ENCODE measurements at regions not wholly inside any gene's neighbourhood (a gene's known extent, or its start where the extent isn't known, plus 50 kb on each side); places are given as distances from the start of the nearest gene placed in this dataset.
A peak's percentile ranks its signal among the peaks of the same experiment; 100 is the strongest.

- Histone ChIP-seq H3K27me3 (no peaks in the 10 kb centered on the region), H3K27ac (no peak overlapping the region), H3K36me3 (no peaks in the 10 kb centered on the region), H3K4me3 (no peak overlapping the region), H3K4me1 (no peaks in the 10 kb centered on the region), H3K9me3 (no peaks in the 10 kb centered on the region)
- intact Hi-C loops (cut with DNase I), result no loop called here
- ATAC-seq (no peak), DNase-seq (no peak)
- TF ChIP-seq CTCF (IDR thresholded peaks at IDR 0.05), result no peak
Observed at GRCh38 chr3:87336761-87337160, 60.4 kb upstream of the POU1F1 start.

- no peaks in the 10 kb centered on the region for H3K36me3 ChIP-seq
- no peaks in the 10 kb centered on the region for H3K9me3 ChIP-seq
- H3K27ac ChIP-seq, result no peak overlapping the region
- intact Hi-C loops (cut with DNase I), result no loop called here
- no peak overlapping the region for H3K4me3 ChIP-seq
- no peaks in the 10 kb centered on the region for H3K4me1 ChIP-seq
- no peak for TF ChIP-seq CTCF (IDR thresholded peaks at IDR 0.05)
- no peak for ATAC-seq
- H3K27me3 ChIP-seq, result no peaks in the 10 kb centered on the region
- DNase-seq, result no peak
Observed at GRCh38 chr3:87335931-87336330, 59.5 kb upstream of the POU1F1 start.

GRCh38 chr3:87333393-87333892, 57.1 kb upstream of the POU1F1 start:
- DNase-seq (no peak), ATAC-seq (peak; percentile 73)
- intact Hi-C loops (cut with DNase I), result no loop called here
- Histone ChIP-seq H3K27me3 (no peaks in the 10 kb centered on the region), H3K4me1 (no peaks in the 10 kb centered on the region), H3K36me3 (no peaks in the 10 kb centered on the region), H3K4me3 (no peak overlapping the region), H3K27ac (no peak overlapping the region), H3K9me3 (no peaks in the 10 kb centered on the region)
- TF ChIP-seq CTCF (IDR thresholded peaks at IDR 0.05), result no peak

GRCh38 chr3:87332789-87333188, 56.4 kb upstream of the POU1F1 start:
- ATAC-seq (no peak), DNase-seq (no peak)
- no peaks in the 10 kb centered on the region for H3K9me3 ChIP-seq
- intact Hi-C loops (cut with DNase I), result no loop called here
- H3K4me1 ChIP-seq, result no peaks in the 10 kb centered on the region
- H3K27ac ChIP-seq, result no peak overlapping the region
- H3K4me3 ChIP-seq, result no peak overlapping the region
- H3K27me3 ChIP-seq, result no peaks in the 10 kb centered on the region
- H3K36me3 ChIP-seq, result no peaks in the 10 kb centered on the region
- TF ChIP-seq CTCF (IDR thresholded peaks at IDR 0.05), result no peak

GRCh38 chr3:87329065-87329464, 52.7 kb upstream of the POU1F1 start:
- Histone ChIP-seq H3K4me1 (no peaks in the 10 kb centered on the region), H3K27ac (no peak overlapping the region), H3K27me3 (no peaks in the 10 kb centered on the region), H3K9me3 (no peaks in the 10 kb centered on the region), H3K36me3 (no peaks in the 10 kb centered on the region), H3K4me3 (no peak overlapping the region)
- DNase-seq (no peak), ATAC-seq (no peak)
- no peak for TF ChIP-seq CTCF (IDR thresholded peaks at IDR 0.05)
- intact Hi-C loops (cut with DNase I), result no loop called here

All from upper lobe of right lung (tissue), 1 donor.